NCI-H748 (cell line): ENCODE measurements at regions not wholly inside any gene's neighbourhood (a gene's known extent, or its start where the extent isn't known, plus 50 kb on each side); places are given as distances from the start of the nearest gene placed in this dataset.
A peak's percentile ranks its signal among the peaks of the same experiment; 100 is the strongest.
"Not testable (repeated sequence)": the region's sequence is repeated elsewhere in the genome, so short reads cannot be mapped to it uniquely, and the experiment has no call there.

Source experiments
- DNase-seq: peaks from one replicate; lab custom pipeline; 2025; ENCODE audit not compliant: unreplicated experiment; lab: John Stamatoyannopoulos, UW

DNA sequence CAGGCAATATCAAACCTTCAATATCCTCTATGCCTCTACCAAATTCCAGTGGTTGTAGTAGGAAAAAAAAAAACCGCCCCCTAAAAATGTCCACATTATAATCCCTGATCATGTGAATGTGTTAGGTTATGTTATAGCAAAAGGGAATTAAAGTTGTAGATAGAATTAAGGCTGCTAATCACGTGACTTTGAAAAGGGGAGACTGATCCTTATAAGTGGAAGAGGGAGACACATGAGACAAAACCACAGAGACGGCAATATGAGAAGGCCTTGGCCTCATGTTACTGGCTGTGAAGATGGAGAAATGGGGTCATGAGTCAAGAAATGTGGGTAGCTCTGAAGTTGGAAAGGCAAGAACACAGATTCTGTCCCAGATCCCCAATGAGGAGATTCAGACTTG is 1711.3 kb downstream of the KHDRBS2 start:
- not testable (repeated sequence) for DNase-seq

DNA sequence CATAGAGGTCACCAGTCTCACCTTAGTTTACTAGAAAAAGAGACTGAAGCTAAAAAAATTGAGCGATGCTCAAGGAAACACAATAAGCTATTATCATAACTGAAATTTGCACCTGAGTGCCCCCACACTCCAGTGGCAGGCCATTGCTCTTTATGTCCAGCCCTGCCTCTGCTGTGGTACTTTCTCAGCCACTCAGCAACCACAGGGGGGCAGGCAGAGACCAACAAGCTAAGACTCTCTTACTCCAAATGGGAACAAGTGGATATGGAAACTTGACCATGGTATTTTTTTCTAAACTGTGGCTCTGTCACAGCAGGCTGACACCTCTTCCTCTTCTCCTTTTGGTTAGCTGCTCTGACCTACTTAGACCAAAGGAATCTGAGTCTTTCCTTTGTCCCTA is 1713.4 kb downstream of the KHDRBS2 start:
- not testable (repeated sequence) for DNase-seq

DNA sequence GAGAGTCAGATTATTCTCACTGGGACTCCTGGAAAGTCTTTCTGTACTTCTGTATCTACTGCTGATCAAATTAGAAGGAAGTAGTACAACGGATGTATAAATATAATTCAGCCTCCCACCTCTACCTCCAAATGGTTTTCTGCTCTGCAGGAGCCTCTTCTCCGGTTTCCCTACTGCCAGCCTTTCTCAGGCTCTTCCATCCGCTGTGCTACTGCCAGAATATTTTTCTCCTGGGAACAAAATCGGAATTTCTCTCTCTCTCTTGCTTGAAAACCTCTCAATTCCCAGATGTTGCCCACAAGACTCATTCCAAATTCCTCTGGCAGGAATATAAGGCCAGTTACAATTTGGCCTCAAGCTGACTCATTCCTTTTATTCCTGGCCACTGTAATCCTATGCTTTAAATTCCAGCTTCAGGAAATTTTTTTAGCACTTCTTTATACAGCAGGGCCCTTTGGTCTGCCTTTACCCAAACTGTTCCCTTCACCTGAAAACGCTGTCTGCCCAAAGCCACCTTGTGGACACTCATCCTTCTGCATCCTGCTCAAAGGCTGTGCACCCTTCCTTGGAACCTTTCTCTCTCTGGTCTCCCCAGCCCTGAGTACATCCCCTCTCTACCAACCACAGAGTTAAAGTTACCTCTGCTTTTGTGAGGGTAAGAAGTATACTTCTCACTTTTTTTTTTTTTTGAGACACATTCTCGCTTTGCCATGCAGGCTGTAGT is 1714.6 kb downstream of the KHDRBS2 start:
- not testable (repeated sequence) for DNase-seq

DNA sequence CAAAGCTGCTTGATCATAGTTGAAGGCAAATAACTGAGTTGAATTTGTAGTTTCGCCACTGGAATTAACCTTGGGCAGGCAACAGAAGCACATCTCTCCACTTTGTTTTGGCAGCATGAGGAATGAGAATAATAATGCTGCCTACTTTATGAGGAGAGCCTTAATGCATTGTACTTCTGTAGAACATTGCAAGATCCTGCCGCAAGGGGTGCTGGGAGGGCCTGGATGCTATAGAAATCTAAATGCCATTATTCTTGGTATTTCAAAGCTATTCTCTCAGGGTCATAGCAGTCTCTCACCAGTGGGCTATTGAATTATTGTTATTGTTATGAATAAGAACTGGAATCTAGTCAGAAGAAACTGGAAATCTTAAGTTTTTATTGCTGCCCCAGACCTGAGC is 1715.4 kb downstream of the KHDRBS2 start:
- DNase-seq, result not testable (repeated sequence)

DNA sequence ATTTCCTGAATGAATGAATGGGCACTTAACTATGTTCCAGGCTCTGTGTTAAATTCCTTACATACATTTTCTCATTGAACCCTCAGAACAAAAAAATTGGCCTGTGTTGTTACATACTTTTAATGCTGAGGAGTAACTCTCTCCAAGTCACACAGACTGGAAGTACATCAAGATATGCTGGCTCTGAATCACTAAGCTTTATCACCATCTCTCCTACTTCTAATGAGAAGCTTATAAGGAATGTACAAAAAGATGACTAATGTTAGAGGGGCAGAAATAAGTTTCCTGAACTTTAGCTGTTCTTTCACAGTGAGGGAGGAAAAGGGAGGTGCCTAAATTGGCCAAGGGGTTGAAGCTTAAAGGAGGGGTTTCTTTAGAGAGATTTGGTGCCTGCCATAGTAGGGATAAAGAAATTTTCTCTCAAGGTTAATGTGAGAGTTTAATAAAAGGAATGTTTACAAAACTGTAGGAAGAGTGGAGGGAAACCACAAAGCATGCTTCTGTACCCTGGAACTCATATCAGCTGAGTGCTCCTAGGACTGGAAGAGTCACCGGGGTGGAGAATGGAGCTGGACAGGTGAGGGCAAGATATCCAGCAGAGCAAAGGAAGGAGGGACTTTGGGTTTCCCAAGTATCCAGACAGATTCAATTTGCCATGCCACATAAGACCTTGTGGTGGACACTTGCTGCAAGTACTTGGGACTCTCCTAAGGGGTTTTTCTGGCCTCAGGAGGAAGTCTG is 1718.4 kb downstream of the KHDRBS2 start:
- DNase-seq, result not testable (repeated sequence)

DNA sequence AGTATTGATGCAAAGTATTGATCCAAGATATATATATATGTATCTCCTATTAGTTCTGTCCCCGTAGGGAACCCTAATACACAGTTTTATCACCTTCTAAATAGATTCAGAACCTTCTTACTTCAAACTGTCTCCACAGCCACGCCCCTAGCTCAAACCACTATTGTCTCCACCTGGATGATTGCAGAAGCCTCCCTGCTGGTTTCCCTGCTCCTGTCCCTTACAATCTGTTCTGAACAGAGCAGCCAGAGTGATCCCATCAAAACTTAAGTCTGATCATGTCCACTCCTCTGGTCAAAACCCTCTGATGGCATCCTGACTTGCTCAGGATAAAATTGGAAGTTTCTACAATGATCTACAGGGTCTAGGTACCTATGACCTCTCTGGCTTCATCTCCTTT is 1719.6 kb downstream of the KHDRBS2 start:
- DNase-seq, result not testable (repeated sequence)

DNA sequence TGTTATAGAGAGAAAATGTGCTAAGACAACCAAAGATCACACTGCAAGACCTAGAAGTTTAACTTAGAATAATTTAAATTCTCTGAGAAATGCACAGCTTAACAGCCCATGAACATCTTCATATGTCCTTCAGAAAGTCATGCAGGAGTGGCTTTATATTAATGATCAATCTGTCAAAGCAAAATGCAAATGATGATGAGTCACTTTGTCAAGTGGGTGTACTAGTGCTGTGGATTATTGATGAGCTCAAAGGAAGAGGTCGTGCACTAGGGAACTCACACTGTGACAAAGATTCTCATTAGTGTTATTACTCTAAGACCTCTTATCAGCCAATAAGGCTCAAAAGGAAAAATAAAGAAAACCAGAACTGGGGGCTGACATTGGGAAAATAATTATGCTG is 1726.3 kb downstream of the KHDRBS2 start:
- DNase-seq, result not testable (repeated sequence)

DNA sequence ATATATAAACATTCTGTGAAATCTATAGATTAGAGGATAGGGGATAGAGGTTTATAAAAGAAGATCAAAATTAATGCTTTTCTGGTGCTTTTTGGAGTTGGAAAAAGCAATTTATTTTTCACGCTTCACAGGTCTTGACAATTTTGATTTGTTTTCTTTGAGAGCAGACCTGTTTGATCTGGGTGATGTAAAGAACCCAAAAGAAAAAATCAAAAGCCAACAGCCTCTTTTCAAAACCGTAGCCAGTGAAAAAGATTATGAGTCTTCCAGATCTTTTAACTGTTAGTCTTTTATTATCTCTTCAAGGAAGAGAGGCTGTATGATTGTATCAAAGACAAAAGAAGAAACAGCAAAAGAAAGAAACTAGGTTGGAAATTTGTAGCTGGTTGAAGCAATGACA is 1738.7 kb downstream of the KHDRBS2 start:
- not testable (repeated sequence) for DNase-seq

DNA sequence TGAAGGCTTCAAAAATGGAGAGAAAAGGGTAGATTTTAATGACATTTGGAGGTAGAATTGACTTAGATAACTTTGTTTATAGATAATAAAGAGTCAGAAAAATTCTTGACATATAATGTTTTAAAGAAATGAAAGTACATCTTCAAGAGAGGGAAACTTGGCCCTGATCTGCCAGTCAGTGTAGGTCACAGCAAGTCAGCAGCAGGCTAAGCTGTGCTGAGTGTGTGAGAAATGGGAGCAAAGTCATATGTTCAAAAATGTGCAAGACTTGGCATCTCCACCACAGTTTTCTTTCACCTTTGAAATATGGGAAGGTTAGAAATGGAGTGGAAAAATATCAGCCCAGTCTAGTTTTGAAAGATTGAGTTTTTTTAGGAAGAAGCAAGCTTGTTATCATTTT is 1761.3 kb downstream of the KHDRBS2 start:
- not testable (repeated sequence) for DNase-seq

DNA sequence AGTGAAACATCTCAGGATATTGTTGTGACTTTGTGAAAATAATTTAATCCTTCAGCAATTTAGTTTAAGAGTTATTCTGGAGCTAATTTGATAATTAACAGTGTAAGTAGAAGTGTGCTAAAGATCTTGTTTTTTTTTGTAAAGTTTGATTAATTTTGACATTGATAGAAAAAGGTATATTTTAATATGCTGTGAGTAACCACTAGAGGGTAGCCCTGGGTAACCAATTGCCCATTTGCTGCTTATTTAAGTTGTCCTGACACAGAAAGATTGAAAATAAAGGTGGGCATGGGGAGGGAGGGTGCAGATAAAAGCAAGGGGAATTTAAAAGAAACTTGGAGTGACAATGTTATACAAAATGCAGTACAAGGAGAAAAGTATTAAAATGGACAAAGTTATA is 1808.3 kb downstream of the KHDRBS2 start:
- DNase-seq, result not testable (repeated sequence)

DNA sequence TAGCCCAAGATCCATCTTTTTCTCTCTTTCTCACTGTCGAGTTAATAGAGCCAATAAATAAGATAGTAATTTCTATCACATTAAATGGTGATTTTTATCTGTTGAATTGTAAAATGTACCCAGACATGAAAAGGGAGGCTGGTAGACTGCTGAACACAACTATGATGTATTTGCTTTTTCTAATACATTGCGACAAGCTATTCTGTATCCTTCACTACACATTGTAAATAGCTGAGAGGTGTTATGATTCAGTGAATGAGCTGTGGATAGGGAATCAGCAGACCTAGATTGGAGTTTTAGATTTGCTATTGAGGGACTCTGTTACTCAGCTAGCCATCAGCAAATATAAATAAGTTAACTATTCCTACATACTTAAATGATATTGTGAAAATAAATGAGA is 1812.2 kb downstream of the KHDRBS2 start:
- not testable (repeated sequence) for DNase-seq

DNA sequence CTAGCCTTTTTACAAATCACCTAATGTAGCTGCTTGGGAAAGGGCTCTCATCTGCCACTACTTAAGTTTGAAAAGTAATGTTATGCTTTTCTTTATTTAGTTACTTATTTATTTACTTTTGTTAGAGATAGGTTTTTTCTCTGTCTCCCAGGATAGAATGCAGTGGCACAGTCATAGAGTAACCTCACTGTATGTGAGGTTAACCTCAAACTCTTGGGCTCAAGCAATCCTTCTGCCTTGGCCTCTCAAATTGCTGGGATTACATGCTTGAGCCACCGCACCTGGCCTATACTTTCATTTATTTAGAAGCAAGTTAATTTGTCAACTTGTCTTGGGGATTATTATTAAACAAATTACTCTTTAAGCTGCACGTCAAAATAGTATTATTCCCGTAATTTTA is 1814.6 kb downstream of the KHDRBS2 start:
- not testable (repeated sequence) for DNase-seq

DNA sequence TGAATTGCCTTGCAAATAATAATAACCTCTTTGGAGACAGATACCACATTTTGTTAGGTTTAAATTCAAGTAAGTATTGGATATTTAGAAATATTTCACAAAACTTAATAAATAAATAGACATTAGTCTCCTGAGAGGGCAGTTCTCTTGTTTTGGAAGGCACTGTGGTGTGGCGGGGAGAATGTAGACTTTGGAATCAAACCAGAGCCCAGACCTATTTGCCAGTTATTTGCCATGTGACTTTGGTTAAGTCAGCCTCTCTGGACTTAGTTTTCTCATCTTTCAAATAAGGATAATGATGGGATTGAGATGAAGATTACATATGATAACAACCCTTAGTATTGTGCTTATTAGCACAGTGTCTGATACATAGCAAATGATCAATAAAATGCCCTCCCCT is 1835.6 kb downstream of the KHDRBS2 start:
- DNase-seq, result not testable (repeated sequence)

DNA sequence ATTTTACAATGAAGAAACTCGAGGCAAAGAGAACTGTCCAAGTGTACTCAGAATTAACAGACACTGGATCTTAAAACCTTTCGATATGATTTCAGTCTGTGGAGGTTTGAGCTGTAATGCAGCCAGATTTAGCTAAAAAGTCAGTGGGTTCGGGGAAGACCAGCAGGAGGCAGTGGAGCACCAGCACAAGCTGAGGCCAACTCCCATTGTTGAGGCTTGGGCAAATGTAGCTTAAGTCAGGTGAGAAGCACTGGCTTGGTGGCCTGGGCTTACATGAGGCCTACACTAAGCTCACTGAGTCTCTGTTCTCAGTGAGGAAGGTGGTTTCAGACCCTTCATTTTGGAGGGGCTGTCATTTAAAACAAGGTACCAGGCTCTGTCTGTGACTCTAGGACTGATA is 1841.5 kb downstream of the KHDRBS2 start:
- DNase-seq, result not testable (repeated sequence)

DNA sequence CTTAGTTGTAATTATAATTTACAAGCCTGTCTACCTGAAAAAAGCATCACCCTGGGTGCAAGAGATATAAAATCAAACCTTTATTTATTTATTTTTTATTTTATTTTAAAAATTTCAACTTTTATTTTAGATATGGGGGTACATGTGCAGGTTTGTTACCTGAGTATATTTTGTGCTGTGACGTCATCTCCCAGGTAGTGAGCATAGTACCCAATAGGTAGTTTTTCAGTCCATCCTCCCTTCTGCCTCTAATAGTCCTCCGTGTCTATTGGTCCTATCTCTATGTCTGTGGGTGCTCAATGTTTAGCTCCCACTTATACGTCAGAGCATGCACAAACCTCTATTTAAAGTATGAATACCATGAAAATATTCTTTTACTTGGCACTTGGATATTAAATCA is 1846.3 kb downstream of the KHDRBS2 start:
- DNase-seq, result not testable (repeated sequence)

DNA sequence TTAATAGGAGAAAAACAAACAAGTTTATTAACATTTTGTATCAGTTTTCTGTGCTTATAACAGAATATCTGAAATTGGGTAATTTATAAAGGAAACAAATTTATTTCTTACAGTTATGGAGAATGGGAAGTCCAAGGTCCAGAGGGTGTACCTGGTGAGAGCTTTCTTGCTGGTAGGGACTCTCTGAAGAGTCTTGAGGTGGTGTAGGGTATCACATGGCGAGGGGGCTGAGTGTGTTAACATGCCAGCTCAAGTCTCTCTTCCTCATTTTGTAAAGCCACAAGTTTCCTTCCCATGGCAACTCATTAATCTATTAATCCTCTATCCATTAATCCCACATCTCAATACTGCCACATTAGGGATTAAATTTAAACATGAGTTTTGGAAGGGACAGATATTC is 1863.3 kb downstream of the KHDRBS2 start:
- DNase-seq, result not testable (repeated sequence)

DNA sequence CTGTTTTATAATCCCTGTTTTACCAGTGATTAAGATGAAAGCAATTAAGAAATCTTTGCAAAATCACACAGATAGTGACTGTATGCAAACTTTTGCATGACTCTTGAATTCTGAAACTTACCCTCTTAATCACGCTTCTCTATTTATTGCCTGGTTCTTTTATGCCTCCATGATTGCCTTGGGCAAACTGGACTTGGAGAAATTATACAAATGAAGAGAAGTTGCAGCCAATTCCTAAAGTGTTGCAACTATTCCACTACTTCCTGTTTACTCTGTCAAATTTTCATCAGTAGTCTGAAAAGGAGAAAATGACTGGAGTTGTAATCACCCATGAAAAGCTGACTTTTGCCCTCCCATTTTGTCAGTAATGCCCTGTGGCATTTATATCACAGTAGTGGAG is 1869.9 kb downstream of the KHDRBS2 start:
- not testable (repeated sequence) for DNase-seq

DNA sequence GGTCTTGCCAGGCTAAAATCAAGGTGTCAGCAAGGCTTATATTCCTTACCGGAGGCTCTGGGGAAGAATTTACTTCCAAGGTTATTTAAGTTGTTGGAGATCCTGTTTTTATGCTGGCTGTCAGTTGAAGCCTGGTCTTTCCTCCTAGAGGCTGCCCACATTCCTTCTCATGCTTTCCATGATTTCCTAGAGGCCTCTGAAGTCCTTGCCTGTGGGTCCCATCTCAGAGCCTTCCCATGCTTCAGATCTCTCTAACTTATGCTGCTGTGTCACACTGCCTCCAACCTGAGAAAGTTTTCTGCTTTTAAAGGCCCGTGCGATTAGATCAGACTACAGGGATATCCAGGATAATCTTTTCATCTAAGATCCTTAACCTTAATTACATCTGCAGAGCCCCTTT is 1877.3 kb downstream of the KHDRBS2 start:
- not testable (repeated sequence) for DNase-seq

DNA sequence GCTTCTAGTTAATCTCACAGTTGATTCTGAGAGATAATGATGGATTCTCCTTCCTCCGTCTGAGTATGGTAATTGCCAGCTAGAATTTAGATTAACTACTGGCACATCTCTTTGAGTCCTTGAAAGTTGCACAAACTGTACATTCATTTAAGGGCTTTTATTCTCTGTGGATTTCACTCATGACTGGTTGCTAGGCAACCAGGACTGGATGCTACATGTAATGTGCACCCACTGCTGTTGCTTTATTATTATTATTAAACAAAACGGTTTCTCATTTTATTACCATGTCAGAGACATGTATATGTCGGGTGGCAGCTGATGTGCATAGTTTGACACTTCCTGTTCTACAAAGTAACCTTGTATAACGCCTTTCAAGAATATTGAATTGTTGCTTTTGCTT is 1882.8 kb downstream of the KHDRBS2 start:
- peak; percentile 38 for DNase-seq

DNA sequence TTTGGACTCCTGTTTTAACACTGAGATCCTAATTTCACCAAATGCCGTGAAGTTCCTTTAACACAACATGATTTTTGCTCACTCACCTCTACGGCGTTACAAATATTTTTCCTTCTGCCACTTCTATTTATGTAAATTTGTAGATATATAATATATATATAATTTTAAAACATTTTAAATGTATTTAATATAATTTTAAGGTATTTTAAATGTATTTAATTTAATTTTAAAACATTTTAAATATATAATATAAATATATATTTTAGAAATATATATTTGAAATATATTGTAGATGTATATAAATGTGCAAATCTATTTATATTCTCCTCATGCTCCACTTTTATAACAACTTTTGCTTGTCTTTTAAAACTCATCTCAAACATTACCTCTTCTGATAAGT is 1883.5 kb downstream of the KHDRBS2 start:
- not testable (repeated sequence) for DNase-seq

DNA sequence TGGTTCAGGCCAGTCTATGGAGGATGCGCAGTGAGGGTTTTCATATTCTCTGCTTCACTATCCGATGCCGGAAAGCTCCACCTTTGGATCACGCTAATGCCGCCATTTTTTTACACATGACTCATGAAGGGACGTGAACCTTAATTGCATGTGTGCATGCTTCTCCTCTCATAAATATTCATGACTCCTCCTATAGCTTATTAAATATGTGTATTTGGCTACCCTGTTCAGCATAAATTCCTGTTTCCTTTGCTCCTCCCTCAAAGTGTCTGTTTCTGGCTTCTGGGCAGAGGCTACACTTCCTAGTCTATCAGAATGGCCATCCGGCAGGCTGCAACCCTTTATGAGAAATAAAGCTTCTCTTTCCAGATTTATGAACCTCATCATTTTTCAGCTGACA is 1890.8 kb downstream of the KHDRBS2 start:
- DNase-seq, result not testable (repeated sequence)

DNA sequence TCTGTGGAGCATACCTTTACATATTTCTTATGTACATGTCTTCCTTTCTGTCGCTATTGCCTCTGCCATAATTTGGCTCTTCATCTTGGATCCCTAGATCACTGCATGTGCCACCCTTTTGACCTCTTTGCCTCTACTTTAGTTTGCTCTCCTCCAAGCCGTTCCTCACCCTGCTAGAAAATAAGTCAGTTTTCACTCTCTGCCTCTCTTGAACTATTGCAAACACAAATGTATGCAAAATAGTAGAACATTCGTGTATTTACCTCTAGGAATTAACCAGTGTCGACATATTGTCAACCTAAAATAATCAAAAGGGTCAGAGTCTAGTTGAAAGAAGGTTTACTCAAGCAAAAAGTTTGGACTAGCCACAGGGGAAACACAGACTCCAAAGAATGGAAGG is 1893.1 kb downstream of the KHDRBS2 start:
- not testable (repeated sequence) for DNase-seq
